B cell (primary cell): ENCODE measurements at regions not wholly inside any gene's neighbourhood (a gene's known extent, or its start where the extent isn't known, plus 50 kb on each side); places are given as distances from the start of the nearest gene placed in this dataset.

Experiments used
- CTCF ChIP-seq: fragments of 200-600 bp; IDR thresholded peaks from one replicate; pipeline ENCODE4 v1.8.0; 2022; ENCODE audit warnings: antibody characterized with exemption, mild to moderate bottlenecking
- EZH2 ChIP-seq: IDR thresholded peaks from 2 replicates; pipeline ENCODE4 v1.6.1; 2012; ENCODE audit warnings: borderline replicate concordance, low read depth, mild to moderate bottlenecking, moderate library complexity, low read length; ENCODE audit not compliant: insufficient read depth, poor library complexity, severe bottlenecking

DNA sequence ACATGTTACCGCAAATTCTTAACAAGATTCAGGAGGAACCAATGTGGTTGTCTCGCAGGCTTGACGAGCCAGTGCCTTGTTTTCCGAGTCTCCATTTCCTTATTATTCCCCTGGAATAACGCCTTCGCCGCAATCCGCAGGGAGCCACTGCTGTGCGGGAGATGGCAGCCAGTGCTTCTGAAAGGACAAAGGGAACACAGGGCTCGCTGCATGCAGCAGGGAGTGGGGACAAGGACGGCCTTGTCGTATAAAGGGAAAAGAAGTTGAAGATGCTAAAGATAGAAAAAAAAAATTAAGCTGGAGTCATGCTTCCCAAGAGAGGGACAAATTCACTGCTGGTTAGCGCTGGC is 221.4 kb downstream of the NDUFA10 start:
- no peak for TF ChIP-seq CTCF
- TF ChIP-seq EZH2, result no peak
